ENCODE measurements at regions not wholly inside any gene's neighbourhood (a gene's known extent, or its start where the extent isn't known, plus 50 kb on each side); places are given as distances from the start of the nearest gene placed in this dataset.

- TF ChIP-seq JUND (IDR thresholded peaks at IDR 0.05) (no peak), CTCF (IDR thresholded peaks at IDR 0.05) (no peak), SMC3 (IDR thresholded peaks at IDR 0.05; ENCODE audit: low read depth, low read length) (no peak), EZH2phosphoT487 (IDR thresholded peaks at IDR 0.05; ENCODE audit: borderline replicate concordance, low read depth) (no peak), TAF1 (IDR thresholded peaks at IDR 0.05; ENCODE audit: borderline replicate concordance, low read depth, low read length) (no peak), ZBTB33 (IDR thresholded peaks at IDR 0.05; ENCODE audit: borderline replicate concordance, low read depth) (no peak), FOSL2 (IDR thresholded peaks at IDR 0.05; ENCODE audit: borderline replicate concordance, low read depth) (no peak), FOXM1 (IDR thresholded peaks at IDR 0.05; ENCODE audit: low read depth) (no peak), USF2 (IDR thresholded peaks at IDR 0.05; ENCODE audit: borderline replicate concordance, low read depth, low read length) (no peak), ELF1 (IDR thresholded peaks at IDR 0.05) (no peak)
Observed at GRCh38 chr2:181782660-181783059, 102.3 kb upstream of the NEUROD1 start.

All from SK-N-SH (cell line).